BJ (cell line): ENCODE measurements at regions not wholly inside any gene's neighbourhood (a gene's known extent, or its start where the extent isn't known, plus 50 kb on each side); places are given as distances from the start of the nearest gene placed in this dataset.

Source experiments
- CTCF ChIA-PET: fragments of 350-600 bp; formaldehyde crosslinking; extraction: SDS; loops from one replicate; lab custom pipeline; 2021; ENCODE audit warnings: antibody characterized with exemption, inconsistent platforms; lab: Yijun Ruan, JAX
- POLR2A ChIA-PET: fragments of 300-600 bp; sonication (Branson Sonifier 250); formaldehyde crosslinking; extraction: SDS; loops from one replicate; lab custom pipeline; 2021; ENCODE audit warnings: antibody characterized with exemption; lab: Charles Lee
- DNase-seq: peaks from one replicate; pipeline ENCODE4 v3.0.0-alpha.2; 2011; ENCODE audit warnings: low read depth
- H3K27me3 ChIP-seq: 2 replicates; pipeline ENCODE4 v1.6.0; 2011; ENCODE audit warnings: low read length; ENCODE audit not compliant: control insufficient read depth, insufficient read depth
- H3K36me3 ChIP-seq: 2 replicates; pipeline ENCODE4 v1.5.1; 2011; ENCODE audit warnings: low read length; ENCODE audit not compliant: control insufficient read depth, insufficient read depth
- H3K4me3 ChIP-seq: 2 replicates; pipeline ENCODE4 v1.5.1; 2011; ENCODE audit warnings: low read depth, mild to moderate bottlenecking, control low read depth, low read length
- TF ChIP-seq, protein P1 (sequence below): IDR thresholded peaks from 2 replicates; pipeline ENCODE4 v1.5.1; 2011; ENCODE audit warnings: low read depth, mild to moderate bottlenecking, control low read depth, inconsistent platforms, low read length, moderate library complexity; ENCODE audit not compliant: insufficient read depth

DNA sequence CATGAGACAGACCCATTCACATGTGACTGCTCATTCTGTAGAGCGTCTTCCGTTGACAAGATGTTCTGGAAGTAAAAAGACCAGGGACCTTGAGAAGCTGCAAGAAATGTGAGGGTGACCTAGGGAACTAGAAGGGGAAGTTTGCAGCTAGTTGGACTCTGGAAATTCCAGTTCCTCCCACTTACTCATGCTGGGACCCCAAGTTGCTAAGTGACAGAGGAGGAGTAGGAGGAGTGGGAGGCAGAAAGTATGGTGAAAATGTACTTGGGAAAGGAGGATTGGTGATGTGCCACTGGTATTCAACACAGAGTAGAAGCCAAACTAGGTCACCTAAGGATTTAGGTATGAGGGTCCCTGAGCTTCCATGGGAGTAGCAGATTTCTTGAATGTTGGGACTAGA, 132.4 kb downstream of the KCNA5 start:
- Histone ChIP-seq H3K36me3 (no peaks in the 10 kb centered on the region), H3K4me3 (no peak overlapping the region), H3K27me3 (no peaks in the 10 kb centered on the region; the same call in 1 of the 2 replicates)
- CTCF ChIA-PET: no interaction called here
- TF ChIP-seq, protein P1, sequence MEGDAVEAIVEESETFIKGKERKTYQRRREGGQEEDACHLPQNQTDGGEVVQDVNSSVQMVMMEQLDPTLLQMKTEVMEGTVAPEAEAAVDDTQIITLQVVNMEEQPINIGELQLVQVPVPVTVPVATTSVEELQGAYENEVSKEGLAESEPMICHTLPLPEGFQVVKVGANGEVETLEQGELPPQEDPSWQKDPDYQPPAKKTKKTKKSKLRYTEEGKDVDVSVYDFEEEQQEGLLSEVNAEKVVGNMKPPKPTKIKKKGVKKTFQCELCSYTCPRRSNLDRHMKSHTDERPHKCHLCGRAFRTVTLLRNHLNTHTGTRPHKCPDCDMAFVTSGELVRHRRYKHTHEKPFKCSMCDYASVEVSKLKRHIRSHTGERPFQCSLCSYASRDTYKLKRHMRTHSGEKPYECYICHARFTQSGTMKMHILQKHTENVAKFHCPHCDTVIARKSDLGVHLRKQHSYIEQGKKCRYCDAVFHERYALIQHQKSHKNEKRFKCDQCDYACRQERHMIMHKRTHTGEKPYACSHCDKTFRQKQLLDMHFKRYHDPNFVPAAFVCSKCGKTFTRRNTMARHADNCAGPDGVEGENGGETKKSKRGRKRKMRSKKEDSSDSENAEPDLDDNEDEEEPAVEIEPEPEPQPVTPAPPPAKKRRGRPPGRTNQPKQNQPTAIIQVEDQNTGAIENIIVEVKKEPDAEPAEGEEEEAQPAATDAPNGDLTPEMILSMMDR: no peak
- DNase-seq: no peak
- POLR2A ChIA-PET: no interaction called here

DNA sequence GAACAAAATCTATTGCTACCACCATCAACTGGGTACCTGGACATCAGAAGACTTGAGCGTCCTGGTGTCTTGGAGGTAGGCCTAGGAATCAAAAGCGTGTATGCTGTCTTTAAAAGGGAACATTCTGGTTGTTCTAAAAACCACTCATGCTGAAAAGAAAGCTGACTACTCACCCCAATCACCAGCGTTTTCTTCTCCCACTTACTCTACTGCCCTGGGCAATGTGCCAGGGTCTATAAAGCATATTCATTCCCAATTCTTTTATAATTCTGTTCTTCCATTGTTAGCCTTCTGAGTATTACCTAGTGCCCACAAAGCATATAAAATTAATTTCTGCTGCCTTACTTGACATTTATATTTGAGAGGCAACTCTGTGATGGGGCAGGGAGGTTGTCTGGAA, 133.4 kb downstream of the KCNA5 start:
- POLR2A ChIA-PET: no interaction called here
- DNase-seq: no peak
- CTCF ChIA-PET: interaction anchor here (0.8 kb wide), 1 partner anchor 252 kb away, joined by 4 read pairs; no protein-coding TSS in a partner anchor
- TF ChIP-seq, protein P1: no peak
- Histone ChIP-seq H3K4me3 (no peak overlapping the region), H3K36me3 (no peaks in the 10 kb centered on the region), H3K27me3 (no peaks in the 10 kb centered on the region; the same call in 1 of the 2 replicates)

DNA sequence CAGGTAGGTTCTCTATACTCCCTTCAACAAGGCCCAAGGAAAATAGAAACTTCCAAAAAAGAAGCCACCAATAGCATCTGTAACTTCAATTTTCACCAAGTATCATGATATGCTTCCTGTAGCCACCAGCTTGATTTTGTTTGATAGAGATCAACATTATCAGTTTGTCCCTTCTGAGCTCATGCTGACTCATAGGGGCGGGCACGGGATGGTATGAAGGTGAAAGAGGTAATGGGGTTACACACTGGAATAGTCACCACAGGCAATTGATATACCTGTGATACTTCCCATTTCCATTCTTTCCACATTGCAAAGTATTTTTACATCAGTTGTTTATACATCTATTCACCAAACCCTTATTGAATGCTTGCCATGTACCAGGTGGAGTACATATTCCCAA, 134.1 kb downstream of the KCNA5 start:
- no peaks in the 10 kb centered on the region; the same call in 1 of the 2 replicates for H3K27me3 ChIP-seq
- H3K4me3 ChIP-seq: no peak overlapping the region
- H3K36me3 ChIP-seq: no peaks in the 10 kb centered on the region
- TF ChIP-seq, protein P1: no peak
- DNase-seq: no peak
- POLR2A ChIA-PET: no interaction called here
- CTCF ChIA-PET: no interaction called here

DNA sequence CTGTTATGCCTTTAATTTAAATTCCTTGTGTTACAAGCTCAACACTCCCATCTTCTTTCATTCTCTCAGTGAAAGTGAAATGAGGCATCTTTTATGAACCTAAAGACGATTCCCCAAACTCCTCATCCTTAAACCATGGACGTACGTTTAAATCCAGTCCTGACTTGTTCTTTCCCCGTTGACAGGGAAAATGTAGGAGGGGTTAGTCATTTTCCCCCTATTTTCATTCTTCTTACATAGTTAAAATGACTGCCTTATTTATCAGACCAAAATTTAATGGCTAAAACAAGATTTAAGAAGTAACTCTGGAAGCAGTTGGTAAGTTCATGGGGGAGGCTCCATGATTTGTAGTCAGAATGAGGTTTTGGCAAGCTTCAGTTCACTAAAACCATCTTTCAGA, 134.9 kb downstream of the KCNA5 start:
- H3K36me3 ChIP-seq: no peaks in the 10 kb centered on the region
- ChIA-PET POLR2A (no interaction called here), CTCF (interaction anchor here (1.5 kb wide), 1 partner anchor 10 kb away, joined by 3 read pairs; no protein-coding TSS in a partner anchor)
- TF ChIP-seq, protein P1: no peak
- no peak overlapping the region for H3K4me3 ChIP-seq
- no peak for DNase-seq
- H3K27me3 ChIP-seq: no peaks in the 10 kb centered on the region; the same call in 1 of the 2 replicates

DNA sequence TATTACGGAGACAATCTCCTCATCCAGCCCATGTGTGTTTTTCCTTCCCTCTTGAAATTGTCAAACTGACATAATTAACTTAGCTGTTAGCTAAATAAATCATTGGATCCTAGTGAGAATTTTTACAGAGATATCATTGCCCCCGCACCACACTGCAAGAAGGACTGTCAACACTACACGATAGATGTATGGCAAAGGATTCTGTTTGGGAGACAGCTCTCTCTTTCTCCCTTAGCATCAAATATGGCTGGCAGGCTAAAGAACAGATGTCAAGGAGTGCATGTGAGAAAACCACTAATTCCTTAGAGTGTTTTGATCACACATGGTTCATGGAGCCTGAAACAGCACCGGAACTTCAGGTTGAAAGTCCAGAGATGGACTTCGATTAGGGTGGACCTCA, 136.8 kb downstream of the KCNA5 start:
- no peak for DNase-seq
- H3K4me3 ChIP-seq: no peak overlapping the region
- ChIA-PET CTCF (no interaction called here), POLR2A (no interaction called here)
- no peaks in the 10 kb centered on the region; the same call in 1 of the 2 replicates for H3K27me3 ChIP-seq
- TF ChIP-seq, protein P1: no peak
- H3K36me3 ChIP-seq: no peaks in the 10 kb centered on the region
